ENCODE measurements at regions not wholly inside any gene's neighbourhood (a gene's known extent, or its start where the extent isn't known, plus 50 kb on each side); places are given as distances from the start of the nearest gene placed in this dataset.

- DNase-seq (ENCODE audit: low spot score in 2 of 2), result no peak
- Histone ChIP-seq H3K4me3 (no peak overlapping the region), H3K27me3 (no peaks in the 10 kb centered on the region), H3K36me3 (no peaks in the 10 kb centered on the region), H3K9me3 (no peaks in the 10 kb centered on the region), H3K27ac (no peak overlapping the region), H3K4me1 (no peaks in the 10 kb centered on the region)
- intact Hi-C loops (cut with DNase I), result loop anchor here (10.0 kb wide), 1 partner anchor 138 kb away; no protein-coding TSS in a partner anchor
- TF ChIP-seq, protein P1, sequence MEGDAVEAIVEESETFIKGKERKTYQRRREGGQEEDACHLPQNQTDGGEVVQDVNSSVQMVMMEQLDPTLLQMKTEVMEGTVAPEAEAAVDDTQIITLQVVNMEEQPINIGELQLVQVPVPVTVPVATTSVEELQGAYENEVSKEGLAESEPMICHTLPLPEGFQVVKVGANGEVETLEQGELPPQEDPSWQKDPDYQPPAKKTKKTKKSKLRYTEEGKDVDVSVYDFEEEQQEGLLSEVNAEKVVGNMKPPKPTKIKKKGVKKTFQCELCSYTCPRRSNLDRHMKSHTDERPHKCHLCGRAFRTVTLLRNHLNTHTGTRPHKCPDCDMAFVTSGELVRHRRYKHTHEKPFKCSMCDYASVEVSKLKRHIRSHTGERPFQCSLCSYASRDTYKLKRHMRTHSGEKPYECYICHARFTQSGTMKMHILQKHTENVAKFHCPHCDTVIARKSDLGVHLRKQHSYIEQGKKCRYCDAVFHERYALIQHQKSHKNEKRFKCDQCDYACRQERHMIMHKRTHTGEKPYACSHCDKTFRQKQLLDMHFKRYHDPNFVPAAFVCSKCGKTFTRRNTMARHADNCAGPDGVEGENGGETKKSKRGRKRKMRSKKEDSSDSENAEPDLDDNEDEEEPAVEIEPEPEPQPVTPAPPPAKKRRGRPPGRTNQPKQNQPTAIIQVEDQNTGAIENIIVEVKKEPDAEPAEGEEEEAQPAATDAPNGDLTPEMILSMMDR (IDR thresholded peaks at IDR 0.05), result no peak
Measured at GRCh38 chr5:107242411-107243219, 428.1 kb downstream of the EFNA5 start.

DNA sequence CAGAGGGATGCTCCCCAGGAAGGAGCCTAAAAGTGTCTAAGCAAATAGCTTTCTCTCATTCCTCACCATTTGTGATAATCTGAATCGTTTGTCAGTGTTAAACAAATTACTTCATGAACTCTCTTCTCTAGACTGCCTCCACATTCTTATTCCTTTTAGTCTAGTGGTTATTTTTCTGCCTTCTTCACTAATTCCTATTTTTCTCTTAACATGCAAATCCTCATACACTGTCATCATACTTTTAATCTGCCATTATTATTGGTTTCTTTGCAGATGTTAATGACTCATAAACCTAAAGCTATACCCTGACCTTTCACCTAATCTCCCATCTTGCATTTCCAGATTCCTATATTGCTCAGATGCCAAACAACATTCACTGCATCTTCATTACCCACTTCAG, 428.9 kb downstream of the EFNA5 start:
- no peak for DNase-seq (ENCODE audit: low spot score in 2 of 2)
- Histone ChIP-seq H3K36me3 (no peaks in the 10 kb centered on the region), H3K27me3 (no peaks in the 10 kb centered on the region), H3K27ac (no peak overlapping the region), H3K9me3 (no peaks in the 10 kb centered on the region), H3K4me1 (no peaks in the 10 kb centered on the region), H3K4me3 (no peak overlapping the region)
- TF ChIP-seq, protein P1 (IDR thresholded peaks at IDR 0.05), result no peak
- intact Hi-C loops (cut with DNase I), result loop anchor here (10.0 kb wide), 1 partner anchor 137 kb away; no protein-coding TSS in a partner anchor

GRCh38 chr5:107235167-107235566, 435.6 kb downstream of the EFNA5 start:
- Histone ChIP-seq H3K27ac (no peak overlapping the region), H3K4me3 (no peak overlapping the region), H3K9me3 (no peaks in the 10 kb centered on the region), H3K27me3 (no peaks in the 10 kb centered on the region), H3K4me1 (no peaks in the 10 kb centered on the region), H3K36me3 (no peaks in the 10 kb centered on the region)
- intact Hi-C loops (cut with DNase I), result no loop called here
- no peak for DNase-seq (ENCODE audit: low spot score in 2 of 2)
- TF ChIP-seq, protein P1 (IDR thresholded peaks at IDR 0.05), result no peak

- no peaks in the 10 kb centered on the region for H3K36me3 ChIP-seq
- H3K4me1 ChIP-seq, result no peaks in the 10 kb centered on the region
- H3K27me3 ChIP-seq, result no peaks in the 10 kb centered on the region
- intact Hi-C loops (cut with DNase I), result no loop called here
- H3K4me3 ChIP-seq, result no peak overlapping the region
- TF ChIP-seq, protein P1 (IDR thresholded peaks at IDR 0.05), result no peak
- DNase-seq (ENCODE audit: low spot score in 2 of 2), result no peak
- no peak overlapping the region for H3K27ac ChIP-seq
- no peaks in the 10 kb centered on the region for H3K9me3 ChIP-seq
Measured at GRCh38 chr5:107232788-107233187, 437.9 kb downstream of the EFNA5 start.

DNA sequence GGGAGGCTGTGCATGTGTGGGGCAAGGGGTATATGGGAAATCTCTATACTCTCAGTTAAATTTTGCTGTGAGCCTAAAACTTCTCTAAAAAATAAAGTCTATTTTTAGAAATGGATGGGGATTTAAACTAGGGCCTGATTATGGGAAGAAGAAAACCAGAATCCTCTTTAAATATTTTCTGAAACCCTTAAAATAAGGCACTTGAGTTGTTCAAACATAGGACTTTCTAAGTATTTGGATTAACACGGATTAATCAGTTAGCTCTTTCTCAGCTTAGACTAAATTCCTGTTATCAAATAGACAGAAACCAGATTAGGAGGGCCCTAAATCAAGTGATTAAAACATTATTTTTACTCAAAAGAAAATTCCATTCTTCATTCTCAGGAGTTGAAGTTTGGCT, 438.4 kb downstream of the EFNA5 start:
- DNase-seq (ENCODE audit: low spot score in 2 of 2), result no peak
- no peaks in the 10 kb centered on the region for H3K27me3 ChIP-seq
- no peak overlapping the region for H3K4me3 ChIP-seq
- TF ChIP-seq, protein P1 (IDR thresholded peaks at IDR 0.05), result no peak
- H3K4me1 ChIP-seq, result no peaks in the 10 kb centered on the region
- H3K9me3 ChIP-seq, result no peaks in the 10 kb centered on the region
- no peaks in the 10 kb centered on the region for H3K36me3 ChIP-seq
- intact Hi-C loops (cut with DNase I), result no loop called here
- H3K27ac ChIP-seq, result no peak overlapping the region

All from ascending aorta (tissue), 2 donors.